K562 (cell line): ENCODE measurements at regions not wholly inside any gene's neighbourhood (a gene's known extent, or its start where the extent isn't known, plus 50 kb on each side); places are given as distances from the start of the nearest gene placed in this dataset.

Experiments used
- ATAC-seq: fragments of 200-7000 bp; cut with Tn5 transposase; 3 replicates; pipeline ENCODE4 v1.9.1; 2020; ENCODE audit warnings: moderate library complexity
- BruUV-seq: library from RNA; stranded (reverse); fragments of 400-500 nt; replicated peaks from 2 replicates; lab custom pipeline; 2021; lab: Mats Ljungman, UMichigan
- CTCF ChIA-PET: fragments of 300-600 bp; formaldehyde crosslinking; extraction: SDS; loops from one replicate; lab custom pipeline; 2021; ENCODE audit warnings: low intra/inter-chr PET ratio; lab: Yijun Ruan, JAX
- POLR2A ChIA-PET: fragments of 300-600, 350-650 bp; sonication (Branson Sonifier 250); formaldehyde crosslinking; extraction: SDS; loops from one replicate; lab custom pipeline; 2021; ENCODE audit warnings: antibody characterized with exemption, inconsistent platforms; lab: Yijun Ruan, JAX
- DNase-seq, 4 experiments: peaks; one replicate each; pipeline versions ENCODE4 v3.0.0 to v3.0.0-alpha.2; 2011 to 2018; ENCODE audit warnings: low spot score in 3 of 4, mixed read lengths in 3 of 4; ENCODE audit errors: extremely low read depth in 1 of 4
- FAIRE-seq: peaks from 2 replicates; lab custom pipeline; 2011; peaks lifted over from hg19 to GRCh38; lab: Jason Lieb, UNC
- H2AFZ ChIP-seq: 2 replicates; pipeline ENCODE4 v1.6.0; 2011; ENCODE audit warnings: low read depth, low read length, control low read depth, inconsistent platforms
- H3K27ac ChIP-seq: fragments of 200-600 bp; 3 replicates; pipeline ENCODE4 v1.8.0; 2011; ENCODE audit warnings: low read depth, mild to moderate bottlenecking, control low read depth, inconsistent platforms, low read length, moderate library complexity, mixed read lengths; ENCODE audit errors: extremely low read depth
- H3K27me3 ChIP-seq, 2 experiments: fragments of 300-600 bp in 1 of 2; 2 replicates in 1 of 2; 3 replicates in 1 of 2; pipeline versions ENCODE4 v1.6.0 to v1.8.0; 2011; ENCODE audit warnings: inconsistent platforms in 2 of 2, low read length in 2 of 2, mild to moderate bottlenecking in 1 of 2, mixed read lengths in 1 of 2, moderate library complexity in 1 of 2; ENCODE audit not compliant: control insufficient read depth in 2 of 2, insufficient read depth in 2 of 2
- H3K36me3 ChIP-seq: fragments of 300-600 bp; 3 replicates; pipeline ENCODE4 v1.8.0; 2011; ENCODE audit warnings: mild to moderate bottlenecking, low read length, inconsistent platforms; ENCODE audit not compliant: control insufficient read depth, insufficient read depth
- H3K4me1 ChIP-seq, 2 experiments: fragments of 200-600 bp in 1 of 2; replicated peaks in 1 of 2; 2 replicates in 1 of 2; 3 replicates in 1 of 2; pipeline versions ENCODE4 v1.5.1 to v1.8.0; 2011; ENCODE audit warnings: inconsistent platforms in 2 of 2, low read length in 2 of 2, mild to moderate bottlenecking in 1 of 2, mixed read lengths in 1 of 2, moderate library complexity in 1 of 2; ENCODE audit not compliant: control insufficient read depth in 2 of 2, insufficient read depth in 2 of 2
- H3K4me2 ChIP-seq: 2 replicates; pipeline ENCODE4 v1.6.1; 2011; ENCODE audit warnings: low read length, control low read depth, inconsistent platforms, mixed read lengths; ENCODE audit not compliant: insufficient read depth
- H3K4me3 ChIP-seq: fragments of 200-600 bp; sonication (generic), shearing (Covaris generic); 2 replicates; pipeline ENCODE4 v1.5.1; 2016; ENCODE audit warnings: control low read depth, inconsistent platforms
- H3K79me2 ChIP-seq: fragments of 200-600 bp; 3 replicates; pipeline ENCODE4 v1.8.0; 2011; ENCODE audit warnings: low read length, inconsistent platforms; ENCODE audit not compliant: control insufficient read depth, insufficient read depth
- H3K9ac ChIP-seq, 2 experiments: 2 replicates each; pipeline versions ENCODE4 v1.6.0 to v1.6.1; 2011; ENCODE audit warnings: low read depth in 2 of 2, low read length in 2 of 2, control low read depth in 1 of 2, inconsistent platforms in 1 of 2, mild to moderate bottlenecking in 1 of 2, mixed read lengths in 1 of 2; ENCODE audit not compliant: insufficient read depth in 1 of 2
- H3K9me1 ChIP-seq: one replicate; pipeline ENCODE4 v1.6.0; 2011; ENCODE audit warnings: inconsistent platforms, mild to moderate bottlenecking, low read length, moderate library complexity; ENCODE audit not compliant: control insufficient read depth, insufficient read depth
- H3K9me3 ChIP-seq: replicated peaks from 2 replicates; pipeline ENCODE4 v1.5.1; 2011; ENCODE audit warnings: low read depth, low read length, inconsistent platforms; ENCODE audit not compliant: control insufficient read depth, insufficient read depth
- H4K20me1 ChIP-seq: replicated peaks from 2 replicates; pipeline ENCODE4 v1.6.1; 2011; ENCODE audit warnings: low read length, inconsistent platforms, mixed read lengths; ENCODE audit not compliant: control insufficient read depth, insufficient read depth
- CREM ChIP-seq: IDR thresholded peaks from 2 replicates; pipeline ENCODE4 v1.6.1; 2014; ENCODE audit warnings: antibody characterized with exemption, low read depth
- DMBX1 ChIP-seq: fragments of 250-450 bp; sonication (Bioruptor Pico); IDR thresholded peaks from 2 replicates; pipeline ENCODE4 v1.8.0; 2022; ENCODE audit warnings: inconsistent platforms, mild to moderate bottlenecking, moderate library complexity, borderline replicate concordance
- MAFG ChIP-seq: fragments of 450-650 bp; conservative IDR thresholded peaks from 2 replicates; pipeline ENCODE4 v1.6.1; 2016; ENCODE audit warnings: missing genetic modification characterization, missing compliant biosample characterization
- ZNF408 ChIP-seq: fragments of 250-450 bp; sonication (Bioruptor Pico); IDR thresholded peaks from 2 replicates; pipeline ENCODE4 v1.4.0; 2020; ENCODE audit warnings: low read depth, mild to moderate bottlenecking, moderate library complexity
- WGBS: fragments of 100-300 bp; shearing (Covaris generic); methylation state at CpG from one replicate; pipeline ENCODE4 v1.1.6; 2016; ENCODE audit warnings: low coverage, mixed read lengths; ENCODE audit not compliant: insufficient coverage; ENCODE audit errors: missing lambda C conversion rate; 5-methylcytosine and 5-hydroxymethylcytosine counted together
- in situ Hi-C: fragments of 300-500 bp; cut with MboI; formaldehyde crosslinking; loops from 4 replicates; pipeline ENCODE4 v1.15.0; 2018; ENCODE audit warnings: inconsistent platforms, mixed read lengths
- intact Hi-C: fragments of 100-400 bp; cut with micrococcal nuclease; formaldehyde crosslinking; loops from 2 replicates; pipeline ENCODE4 v1.14.2; 2022
- TF ChIP-seq, protein P1 (sequence below), 2 experiments: fragments of 450-650 bp in 1 of 2; IDR thresholded peaks; 2 replicates each; pipeline ENCODE4 v1.6.1; 2011 to 2017; ENCODE audit warnings: low read depth in 2 of 2, antibody characterized with exemption in 1 of 2, borderline replicate concordance in 1 of 2, low read length in 1 of 2, mild to moderate bottlenecking in 1 of 2, mixed read lengths in 1 of 2; ENCODE audit not compliant: control insufficient read depth in 1 of 2
- TF ChIP-seq, protein P2 (sequence below): fragments of 450-650 bp; IDR thresholded peaks from 2 replicates; pipeline ENCODE4 v1.6.1; 2017; ENCODE audit warnings: antibody characterized with exemption, mild to moderate bottlenecking

DNA sequence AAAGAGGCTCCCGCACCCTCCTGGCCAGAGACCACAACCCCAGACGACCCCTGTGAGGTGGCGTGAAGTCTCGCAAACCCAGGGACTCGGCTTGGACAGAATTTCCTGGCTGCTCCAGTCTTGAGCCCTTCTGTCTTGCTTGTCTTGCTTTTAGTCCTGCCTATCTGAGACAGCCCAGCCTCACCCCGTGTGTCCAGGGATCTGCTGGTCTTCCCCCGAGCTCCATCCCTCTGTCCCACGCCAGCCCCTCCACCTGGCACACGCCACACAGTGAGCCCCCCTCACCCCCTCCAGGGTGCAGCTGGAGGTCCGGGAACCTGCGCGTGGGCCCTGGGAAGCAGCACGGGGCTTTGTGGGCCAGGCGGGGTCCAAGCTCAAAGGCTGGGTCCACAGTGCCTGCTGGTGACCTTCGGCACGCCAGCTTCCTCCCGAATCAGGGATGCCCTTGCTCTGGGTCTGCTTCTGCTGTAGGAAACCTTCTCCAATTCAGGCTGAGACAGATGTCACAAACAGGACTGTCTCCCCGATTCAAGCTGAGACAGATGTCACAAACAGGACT is 97.1 kb downstream of the SIK1 start:
- ChIA-PET CTCF (no interaction called here), POLR2A (interaction anchor here (0.6 to 1.9 kb wide), 3 partner anchors 11 to 829 kb away, joined by 3 to 8 read pairs (median 3); no protein-coding TSS in a partner anchor)
- BruUV-seq: no TSS peak
- H3K9me1 ChIP-seq: no peaks in the 10 kb centered on the region
- no peak for TF ChIP-seq ZNF408 (CRISPR knock-in tag)
- TF ChIP-seq, protein P1, sequence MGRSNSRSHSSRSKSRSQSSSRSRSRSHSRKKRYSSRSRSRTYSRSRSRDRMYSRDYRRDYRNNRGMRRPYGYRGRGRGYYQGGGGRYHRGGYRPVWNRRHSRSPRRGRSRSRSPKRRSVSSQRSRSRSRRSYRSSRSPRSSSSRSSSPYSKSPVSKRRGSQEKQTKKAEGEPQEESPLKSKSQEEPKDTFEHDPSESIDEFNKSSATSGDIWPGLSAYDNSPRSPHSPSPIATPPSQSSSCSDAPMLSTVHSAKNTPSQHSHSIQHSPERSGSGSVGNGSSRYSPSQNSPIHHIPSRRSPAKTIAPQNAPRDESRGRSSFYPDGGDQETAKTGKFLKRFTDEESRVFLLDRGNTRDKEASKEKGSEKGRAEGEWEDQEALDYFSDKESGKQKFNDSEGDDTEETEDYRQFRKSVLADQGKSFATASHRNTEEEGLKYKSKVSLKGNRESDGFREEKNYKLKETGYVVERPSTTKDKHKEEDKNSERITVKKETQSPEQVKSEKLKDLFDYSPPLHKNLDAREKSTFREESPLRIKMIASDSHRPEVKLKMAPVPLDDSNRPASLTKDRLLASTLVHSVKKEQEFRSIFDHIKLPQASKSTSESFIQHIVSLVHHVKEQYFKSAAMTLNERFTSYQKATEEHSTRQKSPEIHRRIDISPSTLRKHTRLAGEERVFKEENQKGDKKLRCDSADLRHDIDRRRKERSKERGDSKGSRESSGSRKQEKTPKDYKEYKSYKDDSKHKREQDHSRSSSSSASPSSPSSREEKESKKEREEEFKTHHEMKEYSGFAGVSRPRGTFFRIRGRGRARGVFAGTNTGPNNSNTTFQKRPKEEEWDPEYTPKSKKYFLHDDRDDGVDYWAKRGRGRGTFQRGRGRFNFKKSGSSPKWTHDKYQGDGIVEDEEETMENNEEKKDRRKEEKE (IDR thresholded peaks at IDR 0.05; ENCODE audit: borderline replicate concordance in 1 of 2, control insufficient read depth in 1 of 2, low read depth in 2 of 2, low read length in 1 of 2): no peak
- TF ChIP-seq MAFG (tag): no peak
- TF ChIP-seq, protein P2, sequence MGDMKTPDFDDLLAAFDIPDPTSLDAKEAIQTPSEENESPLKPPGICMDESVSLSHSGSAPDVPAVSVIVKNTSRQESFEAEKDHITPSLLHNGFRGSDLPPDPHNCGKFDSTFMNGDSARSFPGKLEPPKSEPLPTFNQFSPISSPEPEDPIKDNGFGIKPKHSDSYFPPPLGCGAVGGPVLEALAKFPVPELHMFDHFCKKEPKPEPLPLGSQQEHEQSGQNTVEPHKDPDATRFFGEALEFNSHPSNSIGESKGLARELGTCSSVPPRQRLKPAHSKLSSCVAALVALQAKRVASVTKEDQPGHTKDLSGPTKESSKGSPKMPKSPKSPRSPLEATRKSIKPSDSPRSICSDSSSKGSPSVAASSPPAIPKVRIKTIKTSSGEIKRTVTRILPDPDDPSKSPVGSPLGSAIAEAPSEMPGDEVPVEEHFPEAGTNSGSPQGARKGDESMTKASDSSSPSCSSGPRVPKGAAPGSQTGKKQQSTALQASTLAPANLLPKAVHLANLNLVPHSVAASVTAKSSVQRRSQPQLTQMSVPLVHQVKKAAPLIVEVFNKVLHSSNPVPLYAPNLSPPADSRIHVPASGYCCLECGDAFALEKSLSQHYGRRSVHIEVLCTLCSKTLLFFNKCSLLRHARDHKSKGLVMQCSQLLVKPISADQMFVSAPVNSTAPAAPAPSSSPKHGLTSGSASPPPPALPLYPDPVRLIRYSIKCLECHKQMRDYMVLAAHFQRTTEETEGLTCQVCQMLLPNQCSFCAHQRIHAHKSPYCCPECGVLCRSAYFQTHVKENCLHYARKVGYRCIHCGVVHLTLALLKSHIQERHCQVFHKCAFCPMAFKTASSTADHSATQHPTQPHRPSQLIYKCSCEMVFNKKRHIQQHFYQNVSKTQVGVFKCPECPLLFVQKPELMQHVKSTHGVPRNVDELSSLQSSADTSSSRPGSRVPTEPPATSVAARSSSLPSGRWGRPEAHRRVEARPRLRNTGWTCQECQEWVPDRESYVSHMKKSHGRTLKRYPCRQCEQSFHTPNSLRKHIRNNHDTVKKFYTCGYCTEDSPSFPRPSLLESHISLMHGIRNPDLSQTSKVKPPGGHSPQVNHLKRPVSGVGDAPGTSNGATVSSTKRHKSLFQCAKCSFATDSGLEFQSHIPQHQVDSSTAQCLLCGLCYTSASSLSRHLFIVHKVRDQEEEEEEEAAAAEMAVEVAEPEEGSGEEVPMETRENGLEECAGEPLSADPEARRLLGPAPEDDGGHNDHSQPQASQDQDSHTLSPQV: no peak
- no peak for TF ChIP-seq CREM
- no peak for TF ChIP-seq DMBX1
- peaks cover 9% of the 10 kb centered on the region; the same call in 1 of the 2 replicates for H4K20me1 ChIP-seq
- H3K9ac ChIP-seq: no peak overlapping the region
- in situ Hi-C loops (no loop called here), intact Hi-C loops (no loop called here)
- H3K79me2 ChIP-seq: no peaks in the 10 kb centered on the region
- FAIRE-seq: no peak
- H3K4me2 ChIP-seq: no peak overlapping the region
- peaks cover 0 to 18% of the 10 kb centered on the region in 2 experiments; a peak in 3 of 5 replicates for H3K4me1 ChIP-seq
- no peak overlapping the region for H3K27ac ChIP-seq
- no peak; the same call in 1 of the 3 replicates for ATAC-seq
- H3K4me3 ChIP-seq: no peak overlapping the region
- H3K36me3 ChIP-seq: no peaks in the 10 kb centered on the region
- no peak overlapping the region for H2AFZ ChIP-seq
- 2% methylated on average over 18 of the region's 18 CpGs for WGBS
- H3K9me3 ChIP-seq: no peaks in the 10 kb centered on the region
- H3K27me3 ChIP-seq: peaks cover 79 to 89% of the 10 kb centered on the region in 2 experiments
- DNase-seq: no peak
